ENCODE measurements at regions not wholly inside any gene's neighbourhood (a gene's known extent, or its start where the extent isn't known, plus 50 kb on each side); places are given as distances from the start of the nearest gene placed in this dataset.
"Not testable (repeated sequence)": the region's sequence is repeated elsewhere in the genome, so short reads cannot be mapped to it uniquely, and the experiment has no call there.

- DNase-seq = not testable (repeated sequence)
Measured at GRCh38 chr5:7310656-7311055, 85.3 kb upstream of the ADCY2 start.

- DNase-seq = no peak
Measured at GRCh38 chr5:7315118-7315517, 80.8 kb upstream of the ADCY2 start.

GRCh38 chr5:7317751-7318150 is 78.2 kb upstream of the ADCY2 start:
- DNase-seq = no peak

GRCh38 chr5:7320701-7321301 is 75.1 kb upstream of the ADCY2 start:
- no peak for DNase-seq

DNA sequence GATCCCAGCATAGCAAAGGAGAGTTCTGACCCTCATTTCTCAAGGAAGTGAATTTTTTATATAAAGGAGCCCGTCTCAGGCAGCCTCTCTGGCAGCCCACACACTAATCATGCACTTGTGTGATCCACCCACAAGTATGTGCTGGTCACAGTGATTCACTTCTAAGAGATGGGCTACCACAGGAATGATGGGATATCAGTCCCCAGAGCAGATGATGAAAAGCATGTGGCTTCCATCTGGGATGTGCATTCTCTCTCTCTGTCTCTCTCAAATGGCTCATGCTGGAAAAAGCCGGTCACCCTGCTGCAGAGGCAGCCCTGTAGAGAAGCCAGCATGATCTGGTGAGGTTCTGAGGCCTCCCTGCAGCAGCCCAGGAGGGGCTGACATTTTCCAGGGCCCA is 74.2 kb upstream of the ADCY2 start:
- DNase-seq = no peak

DNA sequence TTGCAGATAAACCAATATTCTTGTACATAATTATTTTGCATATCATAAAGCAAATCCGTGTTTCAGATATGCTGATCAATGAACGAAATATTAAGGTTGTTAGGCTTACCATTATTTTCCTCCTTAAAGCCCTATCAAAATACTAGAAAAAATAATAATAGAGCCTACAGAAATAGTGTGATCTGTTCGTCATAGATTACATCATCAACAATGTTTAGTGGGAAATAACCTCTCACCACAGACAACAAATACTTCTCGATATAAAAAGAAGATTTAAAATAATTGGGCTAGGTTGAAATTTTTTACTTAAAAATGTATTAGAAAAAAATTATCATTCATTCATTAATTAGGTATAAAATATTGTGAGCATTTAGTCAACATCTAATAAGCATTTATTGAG is 71.0 kb upstream of the ADCY2 start:
- DNase-seq = no peak

- no peak for DNase-seq
Measured at GRCh38 chr5:7325975-7326913, 69.7 kb upstream of the ADCY2 start.

DNA sequence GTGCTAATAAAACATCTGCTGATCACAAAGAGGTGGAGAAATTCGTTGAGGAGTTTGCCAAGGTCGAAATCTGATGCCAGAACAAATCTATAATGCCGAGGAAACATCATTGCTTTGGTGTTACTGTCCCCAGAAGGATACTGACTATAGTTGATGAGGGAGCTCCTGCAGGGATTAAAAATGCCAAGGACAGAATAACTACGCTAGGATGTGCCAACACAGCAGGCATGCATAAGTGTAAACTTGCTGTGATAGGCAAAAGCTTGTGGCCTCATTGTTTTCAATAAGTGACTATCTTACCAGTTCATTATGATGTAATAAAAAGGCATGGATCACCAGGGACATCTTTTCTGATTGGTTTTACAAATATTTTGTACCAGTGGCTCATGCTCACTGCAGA is 66.8 kb upstream of the ADCY2 start:
- no peak for DNase-seq

GRCh38 chr5:7329712-7330111 is 66.2 kb upstream of the ADCY2 start:
- DNase-seq = no peak

DNA sequence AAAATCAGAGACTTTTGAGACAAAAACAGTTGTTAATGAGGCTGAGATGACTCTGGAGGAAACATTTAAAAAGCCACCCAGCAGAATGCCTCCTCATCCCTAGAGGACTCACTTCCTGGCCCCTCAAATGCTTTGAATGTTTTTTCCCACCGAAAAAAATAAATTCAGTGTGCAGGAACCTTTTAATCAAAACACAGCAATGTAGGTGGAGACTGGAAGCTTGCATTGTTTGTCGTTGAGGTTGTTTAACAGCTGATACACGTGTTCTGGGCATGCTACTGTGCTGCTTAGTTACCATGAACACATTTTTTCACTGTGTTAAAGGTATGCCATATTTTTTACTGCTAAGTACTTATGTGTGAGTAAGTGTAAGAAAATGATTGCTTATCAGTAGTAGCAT is 65.7 kb upstream of the ADCY2 start:
- no peak for DNase-seq

GRCh38 chr5:7331131-7331530 is 64.8 kb upstream of the ADCY2 start:
- no peak for DNase-seq
